Ishikawa (cell line): ENCODE measurements at regions not wholly inside any gene's neighbourhood (a gene's known extent, or its start where the extent isn't known, plus 50 kb on each side); places are given as distances from the start of the nearest gene placed in this dataset.

ENCODE experiments used
- CEBPB ChIP-seq: IDR thresholded peaks from 2 replicates; pipeline ENCODE4 v1.6.1; 2012
- CREB1 ChIP-seq: IDR thresholded peaks from 2 replicates; pipeline ENCODE4 v1.6.1; 2012; ENCODE audit warnings: low read depth
- EGR1 ChIP-seq: IDR thresholded peaks from 2 replicates; pipeline ENCODE4 v1.6.1; 2012
- EP300 ChIP-seq: IDR thresholded peaks from 2 replicates; pipeline ENCODE4 v1.6.1; 2012; ENCODE audit warnings: borderline replicate concordance
- MAX ChIP-seq: IDR thresholded peaks from 2 replicates; pipeline ENCODE4 v1.6.1; 2012
- NFIC ChIP-seq: IDR thresholded peaks from 2 replicates; pipeline ENCODE4 v1.6.1; 2012
- REST ChIP-seq: IDR thresholded peaks from 2 replicates; pipeline ENCODE4 v1.6.1; 2012; ENCODE audit warnings: low read depth, mild to moderate bottlenecking
- TAF1 ChIP-seq: IDR thresholded peaks from 2 replicates; pipeline ENCODE4 v1.6.1; 2012; ENCODE audit warnings: low read depth, mild to moderate bottlenecking
- USF1 ChIP-seq: IDR thresholded peaks from 2 replicates; pipeline ENCODE4 v1.6.1; 2012
- YY1 ChIP-seq: IDR thresholded peaks from 2 replicates; pipeline ENCODE4 v1.6.1; 2012; ENCODE audit warnings: low read depth

DNA sequence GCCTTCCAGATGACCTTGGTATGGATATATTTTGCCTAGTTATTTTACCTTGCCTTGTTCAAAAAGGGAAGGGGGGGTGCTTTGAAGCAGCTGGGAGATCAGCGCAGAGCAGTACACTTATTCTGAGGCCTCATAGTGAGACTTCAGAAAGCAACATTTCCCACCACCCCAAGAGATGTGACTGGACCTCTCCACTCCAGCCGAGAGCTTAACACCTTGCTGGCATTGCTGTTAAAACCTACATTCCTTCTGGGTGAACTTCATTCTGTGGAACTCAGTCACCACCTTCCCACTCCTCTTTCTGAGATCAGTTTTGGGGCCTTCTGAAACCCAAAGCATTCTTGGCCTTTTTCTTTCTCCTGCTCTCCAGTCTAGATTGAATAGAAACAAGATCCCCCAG, 148.7 kb downstream of the BARHL2 start:
- no peak for TF ChIP-seq CREB1
- no peak for TF ChIP-seq YY1
- TF ChIP-seq NFIC = no peak
- TF ChIP-seq EGR1 = no peak
- no peak for TF ChIP-seq EP300
- TF ChIP-seq CEBPB = no peak
- TF ChIP-seq TAF1 = no peak
- no peak for TF ChIP-seq MAX
- TF ChIP-seq USF1 = no peak
- TF ChIP-seq REST = no peak
